Esophagus (tissue), 2 donors: ENCODE measurements at regions not wholly inside any gene's neighbourhood (a gene's known extent, or its start where the extent isn't known, plus 50 kb on each side); places are given as distances from the start of the nearest gene placed in this dataset.

Source experiments
- H3K27ac ChIP-seq, 2 donors: one replicate each; pipeline ENCODE4 v1.5.1; 2013; ENCODE audit warnings: low read depth in 2 of 2, mild to moderate bottlenecking in 2 of 2, inconsistent platforms in 1 of 2, low read length in 1 of 2, moderate library complexity in 1 of 2
- H3K27me3 ChIP-seq, 2 donors: one replicate each; pipeline ENCODE4 v1.6.1; 2013; ENCODE audit warnings: low read length in 2 of 2, control low read depth in 1 of 2, mild to moderate bottlenecking in 1 of 2; ENCODE audit not compliant: insufficient read depth in 2 of 2, control insufficient read depth in 1 of 2
- H3K36me3 ChIP-seq, 2 donors: one replicate each; pipeline ENCODE4 v1.6.1; 2013; ENCODE audit warnings: low read length in 1 of 2; ENCODE audit not compliant: control insufficient read depth in 2 of 2, insufficient read depth in 2 of 2
- H3K4me1 ChIP-seq, 2 donors: one replicate each; pipeline ENCODE4 v1.6.1; 2013; ENCODE audit warnings: low read length in 1 of 2; ENCODE audit not compliant: control insufficient read depth in 2 of 2, insufficient read depth in 2 of 2
- H3K4me3 ChIP-seq, 2 donors: one replicate each; pipeline ENCODE4 v1.5.1; 2013; ENCODE audit warnings: low read length in 2 of 2, mild to moderate bottlenecking in 2 of 2, low read depth in 1 of 2, moderate library complexity in 1 of 2
- H3K9me3 ChIP-seq, 2 donors: one replicate each; pipeline ENCODE4 v1.6.1; 2013; ENCODE audit warnings: mild to moderate bottlenecking in 2 of 2, low read depth in 1 of 2, low read length in 1 of 2, moderate library complexity in 1 of 2; ENCODE audit not compliant: control insufficient read depth in 2 of 2, insufficient read depth in 1 of 2
- WGBS, 2 donors: extraction: QIAGEN DNeasy Blood & Tissue Kit; methylation state at CpG; one replicate each; pipeline ENCODE4 v1.1.7; 2013; 5-methylcytosine and 5-hydroxymethylcytosine counted together
- donor health status: healthy with polysubstance abuse.
- donor health status: Bipolar disorder and iron deficiency.

DNA sequence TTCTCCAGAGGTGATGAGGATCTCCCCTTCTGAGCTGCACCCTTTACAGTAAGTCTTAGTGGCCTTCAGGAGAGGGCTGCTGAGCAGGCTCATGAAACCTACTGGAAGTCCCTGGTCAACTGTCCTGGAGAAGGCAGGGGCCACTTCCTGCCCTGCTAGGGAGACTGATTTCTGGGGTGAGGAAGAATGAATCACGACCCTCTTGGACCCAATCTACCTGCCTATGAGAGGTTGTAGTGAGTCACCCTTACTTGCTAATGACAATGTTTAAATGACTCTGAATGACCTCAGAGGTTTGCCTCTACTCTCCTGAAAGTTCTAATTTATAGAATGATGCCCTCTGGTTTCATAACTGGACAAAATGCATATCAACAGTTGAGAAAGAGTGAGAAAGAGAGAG is 79.4 kb upstream of the FAM136A start:
- no peaks in the 10 kb centered on the region for H3K9me3 ChIP-seq
- peaks cover 0 to 3% of the 10 kb centered on the region in 2 donors for H3K4me1 ChIP-seq
- peak overlapping the region in 1 of 2 donors; percentile 24 for H3K27ac ChIP-seq
- no peaks in the 10 kb centered on the region for H3K36me3 ChIP-seq
- 38 to 51% methylated on average over 1 of the region's 1 CpG for whole genome bisulfite sequencing, 2 donors
- H3K27me3 ChIP-seq: no peaks in the 10 kb centered on the region
- H3K4me3 ChIP-seq: no peak overlapping the region

DNA sequence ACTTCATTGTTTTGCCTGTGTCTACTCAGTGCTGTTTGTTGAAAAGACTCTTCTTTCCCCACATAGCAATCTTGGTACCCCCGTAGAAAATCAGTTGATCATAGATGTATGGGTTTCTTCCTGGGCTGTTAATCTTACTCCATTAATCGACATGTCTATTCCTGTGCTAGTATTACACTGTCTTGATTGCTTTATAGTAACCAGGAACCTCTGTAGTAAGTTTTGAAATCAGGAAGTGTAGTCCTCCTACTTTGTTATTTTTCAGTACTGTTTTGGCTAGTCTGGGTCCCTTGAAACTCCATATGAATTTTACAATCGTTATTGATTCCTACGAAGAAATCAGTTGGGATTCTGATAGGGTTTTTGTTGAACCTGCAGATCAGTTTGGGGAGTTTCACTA is 78.8 kb upstream of the FAM136A start:
- Histone ChIP-seq H3K27me3 (no peaks in the 10 kb centered on the region), H3K4me1 (peaks cover 0 to 3% of the 10 kb centered on the region in 2 donors), H3K9me3 (no peaks in the 10 kb centered on the region), H3K27ac (no peak overlapping the region), H3K4me3 (no peak overlapping the region), H3K36me3 (no peaks in the 10 kb centered on the region)
- WGBS, 2 donors: 77 to 81% methylated on average over 4 of the region's 4 CpGs

DNA sequence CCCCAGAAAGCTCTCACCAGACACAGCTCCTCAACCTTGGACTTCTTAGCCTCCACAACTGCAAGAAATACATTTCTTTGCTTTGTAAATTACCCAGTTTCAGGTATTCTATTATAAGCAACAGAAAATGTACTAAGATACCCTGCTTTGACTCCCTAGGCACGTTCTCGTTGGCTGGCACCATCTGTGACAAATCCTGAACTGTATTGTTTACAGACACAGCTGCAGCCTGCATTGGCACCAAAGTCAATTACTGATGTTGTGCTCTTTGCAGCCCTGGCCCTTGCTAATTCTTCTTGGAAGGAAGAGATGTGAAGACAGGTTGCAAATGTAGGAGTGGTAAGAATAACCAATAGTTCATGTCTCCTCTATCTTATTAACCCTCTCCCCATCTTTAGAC is 72.7 kb upstream of the FAM136A start:
- no peaks in the 10 kb centered on the region for H3K27me3 ChIP-seq
- H3K9me3 ChIP-seq: no peaks in the 10 kb centered on the region
- no peak overlapping the region for H3K27ac ChIP-seq
- no peaks in the 10 kb centered on the region for H3K4me1 ChIP-seq
- WGBS, 2 donors: 47 to 53% methylated on average over 2 of the region's 2 CpGs
- H3K36me3 ChIP-seq: no peaks in the 10 kb centered on the region
- H3K4me3 ChIP-seq: no peak overlapping the region

GRCh38 chr2:70371753-70372152 is 69.9 kb upstream of the FAM136A start:
- H3K27me3 ChIP-seq: no peaks in the 10 kb centered on the region
- H3K9me3 ChIP-seq: no peaks in the 10 kb centered on the region
- no peaks in the 10 kb centered on the region for H3K36me3 ChIP-seq
- H3K4me3 ChIP-seq: no peak overlapping the region
- H3K27ac ChIP-seq: no peak overlapping the region
- peaks cover 0 to 2% of the 10 kb centered on the region in 2 donors for H3K4me1 ChIP-seq
- WGBS, 2 donors: 41 to 56% methylated on average over 3 of the region's 3 CpGs

- Histone ChIP-seq H3K27me3 (no peaks in the 10 kb centered on the region), H3K36me3 (no peaks in the 10 kb centered on the region), H3K9me3 (no peaks in the 10 kb centered on the region), H3K4me1 (peaks cover 0 to 2% of the 10 kb centered on the region in 2 donors), H3K27ac (peak overlapping the region in 1 of 2 donors; percentile 67), H3K4me3 (no peak overlapping the region)
- 29 to 37% methylated on average over 5 of the region's 5 CpGs for WGBS, 2 donors
Observed at GRCh38 chr2:70369082-70369481, 67.2 kb upstream of the FAM136A start.

GRCh38 chr2:70368545-70368944 is 66.7 kb upstream of the FAM136A start:
- H3K27ac ChIP-seq: peak overlapping the region in 1 of 2 donors; percentile 67
- WGBS, 2 donors: 58 to 60% methylated on average over 4 of the region's 4 CpGs

DNA sequence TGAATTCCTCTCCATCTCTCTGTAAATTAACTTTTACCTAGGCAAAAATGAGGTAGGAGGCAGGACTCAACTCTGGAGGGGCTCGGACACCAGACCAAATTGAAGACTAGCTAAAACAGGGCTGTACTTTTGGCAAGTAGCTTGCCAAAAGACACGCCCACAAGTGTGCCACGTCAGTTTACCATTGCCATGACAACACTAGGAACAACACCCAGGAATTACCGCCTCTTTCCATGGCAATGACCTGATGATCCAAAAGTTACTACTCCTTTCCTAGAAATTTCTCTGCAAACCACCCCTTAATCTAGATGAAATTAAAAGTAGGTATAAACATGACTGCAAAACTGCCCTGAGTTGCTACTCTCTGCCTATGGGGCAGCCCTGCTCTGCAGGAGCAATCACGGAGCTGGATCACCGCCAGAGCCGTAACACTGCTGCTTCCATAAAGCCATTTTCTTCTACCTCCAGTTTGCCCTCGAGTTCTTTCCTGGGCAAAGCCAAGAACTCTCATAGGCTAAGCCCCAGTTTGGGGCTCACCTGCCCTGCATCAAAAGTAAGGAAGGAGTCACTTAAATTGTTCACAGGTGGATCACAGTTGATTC is 66.0 kb upstream of the FAM136A start:
- Histone ChIP-seq H3K4me3 (no peak overlapping the region), H3K27me3 (no peaks in the 10 kb centered on the region), H3K9me3 (no peaks in the 10 kb centered on the region), H3K27ac (peak overlapping the region in 1 of 2 donors; percentile 50), H3K4me1 (peaks cover 0 to 2% of the 10 kb centered on the region in 2 donors), H3K36me3 (no peaks in the 10 kb centered on the region)
- WGBS, 2 donors: 35 to 48% methylated on average over 8 of the region's 8 CpGs

More at GRCh38 chr2:70368545-70368944, 66.7 kb upstream of the FAM136A start:
- Histone ChIP-seq H3K27me3 (no peaks in the 10 kb centered on the region), H3K4me1 (peaks cover 0 to 2% of the 10 kb centered on the region in 2 donors), H3K9me3 (no peaks in the 10 kb centered on the region), H3K4me3 (no peak overlapping the region), H3K36me3 (no peaks in the 10 kb centered on the region)

GRCh38 chr2:70362661-70363060 is 60.8 kb upstream of the FAM136A start:
- no peaks in the 10 kb centered on the region for H3K9me3 ChIP-seq
- H3K36me3 ChIP-seq: no peaks in the 10 kb centered on the region
- 68 to 70% methylated on average over 6 of the region's 6 CpGs for WGBS, 2 donors
- H3K4me3 ChIP-seq: no peak overlapping the region
- no peaks in the 10 kb centered on the region for H3K4me1 ChIP-seq
- H3K27ac ChIP-seq: no peak overlapping the region
- no peaks in the 10 kb centered on the region for H3K27me3 ChIP-seq

DNA sequence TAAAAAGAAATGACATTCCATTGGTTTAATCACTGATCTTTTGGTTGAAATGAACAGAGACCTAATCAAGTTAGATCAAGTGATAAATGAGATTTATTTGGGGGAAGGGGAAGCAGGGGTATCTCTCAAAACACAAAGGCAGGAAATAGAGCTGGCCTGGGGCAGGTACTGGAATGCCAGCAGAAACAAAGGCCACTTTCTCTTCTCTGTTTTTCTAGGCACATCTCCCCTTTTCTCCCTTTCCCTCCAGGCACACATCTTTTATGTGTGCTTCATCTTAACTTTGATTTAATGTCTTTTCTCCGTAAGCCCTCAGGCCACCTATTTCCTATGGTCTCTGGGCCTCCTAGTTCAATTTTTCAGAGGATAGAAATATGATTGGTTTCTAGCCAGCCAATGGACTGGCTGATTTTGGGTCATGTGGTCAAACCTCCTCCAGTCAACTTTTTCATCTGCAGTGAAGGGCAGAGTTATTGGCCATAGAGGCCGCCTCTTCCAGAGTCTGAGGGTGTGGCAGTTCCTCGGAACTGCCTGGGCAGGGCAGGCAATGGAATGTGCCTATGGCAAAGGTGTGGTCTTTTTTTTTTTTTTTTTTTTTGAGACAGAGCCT is 58.9 kb upstream of the FAM136A start:
- 68% methylated on average over 3 of the region's 3 CpGs for WGBS, 2 donors
- Histone ChIP-seq H3K4me3 (no peak overlapping the region), H3K4me1 (no peaks in the 10 kb centered on the region), H3K27ac (no peak overlapping the region), H3K27me3 (no peaks in the 10 kb centered on the region), H3K36me3 (no peaks in the 10 kb centered on the region), H3K9me3 (no peaks in the 10 kb centered on the region)

- Histone ChIP-seq H3K9me3 (no peaks in the 10 kb centered on the region), H3K36me3 (no peaks in the 10 kb centered on the region), H3K27me3 (no peaks in the 10 kb centered on the region), H3K4me1 (no peaks in the 10 kb centered on the region), H3K27ac (no peak overlapping the region), H3K4me3 (no peak overlapping the region)
- 70 to 73% methylated on average over 6 of the region's 6 CpGs for WGBS, 2 donors
Observed at GRCh38 chr2:70357684-70358071, 55.8 kb upstream of the FAM136A start.
